ENCODE measurements at regions not wholly inside any gene's neighbourhood (a gene's known extent, or its start where the extent isn't known, plus 50 kb on each side); places are given as distances from the start of the nearest gene placed in this dataset.
"Not testable (repeated sequence)": the region's sequence is repeated elsewhere in the genome, so short reads cannot be mapped to it uniquely, and the experiment has no call there.

- Mint-ChIP-seq H3K27me3 (peaks cover 3% of the 10 kb centered on the region), H3K27ac (no peak overlapping the region), H3K36me3 (ENCODE audit: low read depth) (no peaks in the 10 kb centered on the region), H3K4me1 (no peaks in the 10 kb centered on the region), H3K4me3 (no peak overlapping the region), H3K9me3 (peaks cover 8% of the 10 kb centered on the region)
- no peak for ATAC-seq (replicated peaks)
Observed at GRCh38 chr6:84332139-84333034, 104.9 kb upstream of the CEP162 start.

GRCh38 chr6:84330325-84330724 lies 102.9 kb upstream of the CEP162 start:
- no peaks in the 10 kb centered on the region for H3K27me3 Mint-ChIP-seq
- H3K36me3 Mint-ChIP-seq (ENCODE audit: low read depth) = no peaks in the 10 kb centered on the region
- no peak overlapping the region for H3K4me3 Mint-ChIP-seq

GRCh38 chr6:84329516-84329915 lies 102.1 kb upstream of the CEP162 start:
- ATAC-seq (replicated peaks) = no peak
- H3K9me3 Mint-ChIP-seq = no peaks in the 10 kb centered on the region
- no peak overlapping the region for H3K4me3 Mint-ChIP-seq
- H3K36me3 Mint-ChIP-seq (ENCODE audit: low read depth) = no peaks in the 10 kb centered on the region
- H3K27ac Mint-ChIP-seq = no peak overlapping the region
- no peaks in the 10 kb centered on the region for H3K4me1 Mint-ChIP-seq
- no peaks in the 10 kb centered on the region for H3K27me3 Mint-ChIP-seq

More at GRCh38 chr6:84330325-84330724, 102.9 kb upstream of the CEP162 start:
- ATAC-seq (replicated peaks) = no peak
- H3K9me3 Mint-ChIP-seq = peaks cover under 1% of the 10 kb centered on the region
- no peaks in the 10 kb centered on the region for H3K4me1 Mint-ChIP-seq
- H3K27ac Mint-ChIP-seq = no peak overlapping the region

DNA sequence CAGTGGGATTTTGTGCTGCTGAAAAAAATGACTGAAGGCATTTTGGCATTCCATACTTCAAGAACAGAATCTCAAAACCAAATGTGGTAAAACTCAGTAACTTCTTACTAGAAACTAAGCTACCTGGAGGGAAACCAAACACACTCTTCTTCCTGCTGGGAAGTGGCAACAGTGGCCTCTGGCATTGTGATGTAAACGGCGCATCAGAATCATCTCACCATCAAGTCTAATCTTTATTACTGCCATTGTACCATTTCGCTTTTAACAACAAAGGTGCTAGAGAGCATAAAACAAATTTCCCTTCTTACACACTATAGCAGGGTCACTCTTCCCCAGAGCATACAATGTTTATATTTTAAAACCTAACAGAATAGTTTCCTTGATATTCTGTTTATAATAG lies 101.6 kb upstream of the CEP162 start:
- no peaks in the 10 kb centered on the region for H3K27me3 Mint-ChIP-seq
- no peaks in the 10 kb centered on the region for H3K36me3 Mint-ChIP-seq (ENCODE audit: low read depth)
- no peaks in the 10 kb centered on the region for H3K4me1 Mint-ChIP-seq
- ATAC-seq (replicated peaks) = no peak
- no peaks in the 10 kb centered on the region for H3K9me3 Mint-ChIP-seq
- H3K27ac Mint-ChIP-seq = no peak overlapping the region
- no peak overlapping the region for H3K4me3 Mint-ChIP-seq

DNA sequence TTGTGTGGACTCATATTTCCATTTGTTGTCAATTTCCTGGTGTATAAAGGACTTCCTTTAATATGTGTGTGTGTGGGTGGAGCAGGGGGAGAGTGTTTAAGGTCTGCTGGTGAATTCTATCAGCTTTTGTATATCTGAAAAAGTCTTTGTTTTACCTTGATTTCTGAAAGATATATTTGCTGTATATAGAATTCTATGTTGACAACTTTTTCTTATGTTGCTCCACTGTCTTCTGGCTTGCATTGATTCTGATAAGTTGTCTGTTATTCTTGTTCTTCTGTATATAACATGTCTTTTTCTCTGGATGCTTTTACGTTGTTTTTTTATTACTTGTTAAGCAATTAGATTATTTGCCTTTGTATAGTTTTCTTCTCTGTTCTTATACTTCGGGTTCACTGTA lies 90.0 kb upstream of the CEP162 start:
- Mint-ChIP-seq H3K36me3 (ENCODE audit: low read depth) (no peaks in the 10 kb centered on the region), H3K9me3 (peaks cover 11% of the 10 kb centered on the region), H3K4me1 (no peaks in the 10 kb centered on the region), H3K27me3 (no peaks in the 10 kb centered on the region), H3K4me3 (no peak overlapping the region), H3K27ac (no peak overlapping the region)
- no peak for ATAC-seq (replicated peaks)

GRCh38 chr6:84314377-84314898 lies 87.0 kb upstream of the CEP162 start:
- no peak overlapping the region for H3K27ac Mint-ChIP-seq
- no peaks in the 10 kb centered on the region for H3K36me3 Mint-ChIP-seq (ENCODE audit: low read depth)
- ATAC-seq (replicated peaks) = no peak
- H3K9me3 Mint-ChIP-seq = peaks cover 8% of the 10 kb centered on the region
- no peak overlapping the region for H3K4me3 Mint-ChIP-seq
- no peaks in the 10 kb centered on the region for H3K27me3 Mint-ChIP-seq
- no peaks in the 10 kb centered on the region for H3K4me1 Mint-ChIP-seq

- Mint-ChIP-seq H3K4me3 (no peak overlapping the region), H3K27me3 (no peaks in the 10 kb centered on the region), H3K9me3 (no peaks in the 10 kb centered on the region), H3K27ac (no peak overlapping the region), H3K36me3 (ENCODE audit: low read depth) (no peaks in the 10 kb centered on the region), H3K4me1 (no peaks in the 10 kb centered on the region)
- no peak for ATAC-seq (replicated peaks)
Observed at GRCh38 chr6:84309336-84309735, 81.9 kb upstream of the CEP162 start.

- no peaks in the 10 kb centered on the region for H3K4me1 Mint-ChIP-seq
Observed at GRCh38 chr6:84304881-84305280, 77.4 kb upstream of the CEP162 start.

GRCh38 chr6:84291033-84291432 lies 63.6 kb upstream of the CEP162 start:
- H3K9me3 Mint-ChIP-seq = peaks cover 24% of the 10 kb centered on the region
- ATAC-seq (replicated peaks); H3K27ac Mint-ChIP-seq; H3K4me1 Mint-ChIP-seq; H3K36me3 Mint-ChIP-seq (ENCODE audit: low read depth); H3K27me3 Mint-ChIP-seq; H3K4me3 Mint-ChIP-seq: not testable (repeated sequence)

More at GRCh38 chr6:84304881-84305280, 77.4 kb upstream of the CEP162 start:
- no peaks in the 10 kb centered on the region for H3K36me3 Mint-ChIP-seq (ENCODE audit: low read depth)
- peaks cover 6% of the 10 kb centered on the region for H3K27me3 Mint-ChIP-seq
- H3K27ac Mint-ChIP-seq = no peak overlapping the region
- H3K9me3 Mint-ChIP-seq = peaks cover 3% of the 10 kb centered on the region
- no peak overlapping the region for H3K4me3 Mint-ChIP-seq
- no peak for ATAC-seq (replicated peaks)

- no peak overlapping the region for H3K4me3 Mint-ChIP-seq
- peaks cover 7% of the 10 kb centered on the region for H3K9me3 Mint-ChIP-seq
- no peaks in the 10 kb centered on the region for H3K4me1 Mint-ChIP-seq
- H3K27ac Mint-ChIP-seq = no peak overlapping the region
- peaks cover 11% of the 10 kb centered on the region for H3K27me3 Mint-ChIP-seq
- H3K36me3 Mint-ChIP-seq (ENCODE audit: low read depth) = no peaks in the 10 kb centered on the region
- no peak for ATAC-seq (replicated peaks)
Observed at GRCh38 chr6:84284428-84285049, 57.1 kb upstream of the CEP162 start.

GRCh38 chr6:84282550-84282949 lies 55.1 kb upstream of the CEP162 start:
- Mint-ChIP-seq H3K4me3 (no peak overlapping the region), H3K36me3 (ENCODE audit: low read depth) (no peaks in the 10 kb centered on the region), H3K9me3 (no peaks in the 10 kb centered on the region), H3K4me1 (no peaks in the 10 kb centered on the region), H3K27ac (no peak overlapping the region), H3K27me3 (peaks cover 7% of the 10 kb centered on the region)
- no peak for ATAC-seq (replicated peaks)

GRCh38 chr6:84280639-84281038 lies 53.2 kb upstream of the CEP162 start:
- ATAC-seq (replicated peaks) = no peak
- Mint-ChIP-seq H3K27ac (no peak overlapping the region), H3K4me3 (no peak overlapping the region), H3K27me3 (peaks cover 7% of the 10 kb centered on the region), H3K36me3 (ENCODE audit: low read depth) (no peaks in the 10 kb centered on the region), H3K9me3 (no peaks in the 10 kb centered on the region), H3K4me1 (no peaks in the 10 kb centered on the region)

- Mint-ChIP-seq H3K27ac (no peak overlapping the region), H3K36me3 (ENCODE audit: low read depth) (no peaks in the 10 kb centered on the region), H3K27me3 (peaks cover 7% of the 10 kb centered on the region), H3K9me3 (no peaks in the 10 kb centered on the region), H3K4me3 (no peak overlapping the region), H3K4me1 (no peaks in the 10 kb centered on the region)
- no peak for ATAC-seq (replicated peaks)
Observed at GRCh38 chr6:84280030-84280429, 52.6 kb upstream of the CEP162 start.

GRCh38 chr6:84278321-84278998 lies 51.0 kb upstream of the CEP162 start:
- Mint-ChIP-seq H3K9me3 (no peaks in the 10 kb centered on the region), H3K4me3 (no peak overlapping the region), H3K27me3 (peaks cover 10% of the 10 kb centered on the region), H3K27ac (no peak overlapping the region), H3K36me3 (ENCODE audit: low read depth) (no peaks in the 10 kb centered on the region), H3K4me1 (no peaks in the 10 kb centered on the region)
- ATAC-seq (replicated peaks) = no peak

Measured in activated T-helper 17 cell treated with anti-CD3 and anti-CD28 coated beads, Interleukin-2, amount 50 U/mL, for 72 hours (primary cell).